COLO668 (cell line): ENCODE measurements at regions not wholly inside any gene's neighbourhood (a gene's known extent, or its start where the extent isn't known, plus 50 kb on each side); places are given as distances from the start of the nearest gene placed in this dataset.
"Not testable (repeated sequence)": the region's sequence is repeated elsewhere in the genome, so short reads cannot be mapped to it uniquely, and the experiment has no call there.

Experiments
- DNase-seq: peaks from one replicate; lab custom pipeline; 2025; ENCODE audit not compliant: unreplicated experiment; lab: John Stamatoyannopoulos, UW

GRCh38 chr4:138579146-138579545, 337.0 kb upstream of the SLC7A11 start:
- no peak for DNase-seq

- DNase-seq: not testable (repeated sequence)
Measured at GRCh38 chr4:138577826-138578225, 335.7 kb upstream of the SLC7A11 start.

- no peak for DNase-seq
Measured at GRCh38 chr4:138577145-138577544, 335.0 kb upstream of the SLC7A11 start.

- DNase-seq: no peak
Measured at GRCh38 chr4:138576684-138577083, 334.5 kb upstream of the SLC7A11 start.

- no peak for DNase-seq
Measured at GRCh38 chr4:138573246-138573645, 331.1 kb upstream of the SLC7A11 start.

- DNase-seq: no peak
Measured at GRCh38 chr4:138572007-138572406, 329.9 kb upstream of the SLC7A11 start.

GRCh38 chr4:138567696-138568095, 325.5 kb upstream of the SLC7A11 start:
- no peak for DNase-seq

GRCh38 chr4:138565576-138565975, 323.4 kb upstream of the SLC7A11 start:
- DNase-seq: no peak

- no peak for DNase-seq
Measured at GRCh38 chr4:138562544-138562991, 320.4 kb upstream of the SLC7A11 start.

- no peak for DNase-seq
Measured at GRCh38 chr4:138561906-138562305, 319.8 kb upstream of the SLC7A11 start.

GRCh38 chr4:138561276-138561880, 319.2 kb upstream of the SLC7A11 start:
- DNase-seq: no peak

- DNase-seq: no peak
Measured at GRCh38 chr4:138560448-138560847, 318.3 kb upstream of the SLC7A11 start.

- no peak for DNase-seq
Measured at GRCh38 chr4:138558886-138559285, 316.7 kb upstream of the SLC7A11 start.

- DNase-seq: no peak
Measured at GRCh38 chr4:138555584-138555983, 313.4 kb upstream of the SLC7A11 start.

- no peak for DNase-seq
Measured at GRCh38 chr4:138555108-138555507, 313.0 kb upstream of the SLC7A11 start.

- no peak for DNase-seq
Measured at GRCh38 chr4:138553001-138553845, 311.1 kb upstream of the SLC7A11 start.

GRCh38 chr4:138542191-138542776, 300.1 kb upstream of the SLC7A11 start:
- no peak for DNase-seq

- no peak for DNase-seq
Measured at GRCh38 chr4:138540056-138540800, 298.1 kb upstream of the SLC7A11 start.

- no peak for DNase-seq
Measured at GRCh38 chr4:138538743-138539142, 296.6 kb upstream of the SLC7A11 start.

- DNase-seq: no peak
Measured at GRCh38 chr4:138537731-138538490, 295.8 kb upstream of the SLC7A11 start.

- DNase-seq: no peak
Measured at GRCh38 chr4:138535316-138535715, 293.2 kb upstream of the SLC7A11 start.
